HG03064 (cell line): ENCODE measurements at regions not wholly inside any gene's neighbourhood (a gene's known extent, or its start where the extent isn't known, plus 50 kb on each side); places are given as distances from the start of the nearest gene placed in this dataset.

Experiments used
- ATAC-seq: cut with Tn5 transposase; IDR thresholded peaks from one replicate; pipeline ENCODE4 v1.9.1; 2021; ENCODE audit warnings: low read depth; ENCODE audit not compliant: unreplicated experiment

DNA sequence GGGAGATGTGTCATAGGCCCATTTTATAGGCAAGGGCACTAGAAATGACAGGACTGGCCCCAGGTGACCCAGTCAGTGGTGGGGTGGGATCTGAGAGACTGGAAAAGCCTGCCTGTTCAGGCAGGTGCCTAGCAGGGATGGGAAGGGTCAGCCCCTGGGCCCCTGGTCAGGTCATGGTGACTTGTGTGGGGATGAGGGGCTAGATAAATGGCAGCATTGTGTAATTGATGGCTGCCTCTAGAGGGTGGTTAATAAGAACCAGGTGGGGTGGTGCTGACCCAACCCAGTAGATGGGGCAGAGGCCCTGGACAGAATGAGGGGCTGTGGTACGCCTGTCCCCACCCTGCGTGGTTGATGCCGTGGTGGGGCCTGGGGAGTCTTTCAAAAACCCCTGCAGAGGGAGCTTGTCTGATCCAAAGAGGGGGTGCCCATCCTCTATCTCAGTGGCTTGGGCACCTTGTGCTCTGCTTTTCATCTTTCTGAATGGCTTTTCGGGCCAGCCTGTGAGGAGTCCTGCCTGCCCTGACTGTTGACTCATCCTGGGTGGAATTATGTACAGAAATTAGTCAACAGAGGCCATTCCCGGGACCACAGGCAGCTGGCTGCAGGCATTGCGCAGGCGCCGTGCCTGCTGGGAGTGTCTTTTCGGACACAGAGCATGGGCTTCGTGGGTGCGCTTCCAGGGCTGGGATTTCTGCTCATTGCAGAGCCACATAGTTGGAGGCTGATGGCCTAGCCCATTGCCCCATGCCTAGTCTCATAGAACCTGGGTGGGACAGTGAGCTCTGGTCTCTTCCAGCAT, 93.6 kb upstream of the PITX1 start:
- no peak for ATAC-seq

DNA sequence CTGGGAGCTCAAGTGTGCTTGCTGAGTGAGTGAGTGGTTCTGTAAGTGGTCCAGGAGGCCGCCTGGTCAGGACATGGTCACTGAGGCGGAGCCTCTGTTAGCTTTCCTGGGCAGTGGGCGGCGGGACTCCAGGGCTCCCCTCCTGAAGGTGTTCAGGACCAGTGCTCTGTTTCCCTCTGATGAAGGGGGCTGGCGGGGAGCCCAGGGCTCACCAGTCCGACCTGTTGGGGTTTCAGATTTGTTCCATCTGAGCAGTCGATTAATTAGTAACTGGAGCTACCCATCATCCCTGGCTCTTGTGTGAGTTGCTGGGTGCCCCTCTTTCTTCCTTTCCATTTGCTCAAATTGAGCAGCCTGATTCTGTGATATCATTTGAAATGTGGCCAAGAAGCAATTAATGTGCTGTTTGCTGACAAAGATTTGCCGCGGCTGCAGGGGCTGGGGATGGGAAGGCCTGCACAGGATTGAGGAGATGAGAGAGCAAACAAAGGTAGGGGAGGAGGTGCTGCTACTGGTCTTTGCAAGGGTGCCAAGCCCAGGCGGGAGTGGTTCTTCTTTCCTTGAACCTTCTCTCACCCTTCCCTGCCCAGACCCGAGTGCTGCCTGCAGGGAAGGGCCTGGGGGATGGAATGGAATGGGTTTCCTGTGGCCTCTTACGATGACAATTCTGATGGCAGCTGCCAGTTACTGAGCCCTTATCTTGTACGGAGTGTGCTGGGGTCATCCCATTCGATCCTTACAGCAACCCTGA, 92.8 kb upstream of the PITX1 start:
- no peak for ATAC-seq

DNA sequence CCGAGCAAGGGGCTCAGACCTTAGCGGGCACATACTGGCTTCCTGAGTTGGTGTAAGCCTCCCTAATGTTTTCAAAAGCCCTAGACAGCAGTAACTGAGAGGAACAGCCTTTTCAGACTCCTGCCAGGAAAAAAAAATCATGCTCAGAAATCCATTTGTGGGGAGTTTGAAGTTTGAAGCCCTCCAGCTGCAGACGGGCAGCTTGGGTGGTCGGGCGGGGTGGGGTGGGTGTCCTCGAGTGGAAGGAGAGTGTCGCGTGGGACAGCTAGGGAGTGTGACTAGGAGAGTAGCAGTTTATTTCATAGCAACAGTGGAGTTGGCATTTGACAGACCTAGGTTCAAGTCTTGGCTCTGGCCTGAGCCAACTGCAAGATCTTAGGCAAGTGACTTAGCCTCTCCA, 90.7 kb upstream of the PITX1 start:
- ATAC-seq: no peak

DNA sequence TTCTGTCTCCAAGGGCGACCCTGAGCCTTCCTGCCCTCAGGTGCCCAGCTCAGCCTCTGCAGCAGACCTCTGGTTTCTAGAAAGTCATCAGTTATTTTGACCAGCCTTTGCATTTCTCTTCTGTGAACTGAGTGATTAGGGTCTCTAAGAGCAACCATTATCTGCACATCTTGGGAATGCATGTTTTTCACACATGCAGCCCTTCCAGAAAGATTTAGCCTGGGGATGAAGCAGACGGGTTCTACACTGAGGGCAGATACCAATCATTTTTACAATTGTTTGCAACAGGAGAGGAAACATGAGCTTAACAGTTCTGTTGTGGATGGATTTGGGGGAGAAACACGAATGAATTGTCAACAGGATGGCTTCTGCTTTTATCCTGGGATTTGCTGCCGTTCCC, 90.1 kb upstream of the PITX1 start:
- no peak for ATAC-seq

DNA sequence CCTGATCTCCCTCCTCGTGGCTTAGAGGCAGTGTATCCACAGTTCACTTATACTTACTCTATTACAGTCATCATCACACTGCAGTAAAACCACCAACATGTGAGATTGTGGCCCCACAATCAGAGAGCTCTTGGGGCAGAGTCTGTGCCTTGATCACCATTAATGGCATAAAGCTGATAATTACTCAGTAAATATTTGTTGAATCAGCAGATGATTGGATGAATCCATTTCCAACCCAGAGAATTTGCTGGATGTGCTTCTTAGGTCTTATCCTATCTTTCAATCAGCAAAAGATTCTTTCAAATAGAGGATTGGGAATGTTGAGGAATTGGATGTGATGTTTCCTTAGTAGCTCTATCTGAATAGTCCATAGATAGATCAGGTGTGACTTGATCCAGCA, 88.8 kb upstream of the PITX1 start:
- ATAC-seq: no peak

DNA sequence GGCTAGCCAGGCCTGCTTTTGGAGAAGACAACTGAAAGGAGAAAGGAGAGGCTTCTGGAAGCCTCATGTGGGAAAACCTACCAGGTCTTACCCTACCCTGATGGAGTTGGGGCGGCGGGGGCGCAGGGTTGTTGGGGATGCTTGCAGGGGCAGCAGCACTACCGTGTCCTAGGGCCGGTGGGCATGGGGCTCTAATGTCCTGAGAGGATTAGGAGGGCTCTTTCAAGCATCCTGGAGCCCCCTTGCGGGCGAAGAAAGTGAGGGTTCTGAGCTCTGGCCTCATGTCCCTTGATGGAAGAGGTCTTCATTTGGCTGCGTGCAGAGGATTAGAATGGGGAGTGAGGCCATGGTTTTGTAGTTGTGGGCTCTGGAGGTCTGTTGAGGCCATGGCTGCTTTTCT, 86.9 kb upstream of the PITX1 start:
- ATAC-seq: no peak

DNA sequence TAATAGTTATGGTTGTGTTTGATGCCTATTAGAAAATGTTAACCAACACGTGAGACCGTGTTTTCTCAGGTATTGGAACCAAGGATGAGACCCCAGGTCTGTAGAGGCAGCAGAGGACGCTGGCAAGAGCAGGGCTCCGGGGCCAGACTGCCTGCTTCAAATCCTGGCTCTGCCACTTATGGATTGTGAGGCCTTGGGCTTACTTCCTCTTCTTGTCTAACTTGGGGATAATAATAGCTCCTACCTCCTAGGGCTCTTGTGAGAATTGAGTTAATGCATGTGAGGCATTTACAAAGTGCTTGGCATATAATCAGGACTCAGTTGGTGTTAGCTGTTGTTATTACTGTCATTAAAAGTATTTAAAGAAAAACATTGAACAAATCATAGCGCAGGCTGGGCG, 85.5 kb upstream of the PITX1 start:
- ATAC-seq: no peak

DNA sequence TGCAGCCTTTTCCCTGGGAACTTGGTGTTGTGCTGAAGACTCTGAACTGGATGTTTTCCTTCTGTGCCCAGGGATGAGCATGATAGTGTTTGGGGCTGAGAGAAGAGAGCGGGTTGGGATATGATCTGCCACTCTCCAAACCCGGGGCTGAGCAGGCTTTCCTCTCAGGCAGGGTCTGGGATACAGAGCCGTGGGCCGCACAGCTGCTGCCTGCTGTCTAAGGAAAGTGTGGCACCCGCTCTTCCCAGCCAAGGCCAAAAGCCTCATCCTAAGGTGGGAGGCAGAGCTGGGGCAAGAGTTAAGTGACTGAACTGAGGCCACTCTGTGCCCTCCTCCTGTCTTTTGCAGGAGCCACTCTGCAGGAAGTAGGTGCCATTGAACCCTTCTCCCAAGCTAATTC, 83.6 kb upstream of the PITX1 start:
- no peak for ATAC-seq

DNA sequence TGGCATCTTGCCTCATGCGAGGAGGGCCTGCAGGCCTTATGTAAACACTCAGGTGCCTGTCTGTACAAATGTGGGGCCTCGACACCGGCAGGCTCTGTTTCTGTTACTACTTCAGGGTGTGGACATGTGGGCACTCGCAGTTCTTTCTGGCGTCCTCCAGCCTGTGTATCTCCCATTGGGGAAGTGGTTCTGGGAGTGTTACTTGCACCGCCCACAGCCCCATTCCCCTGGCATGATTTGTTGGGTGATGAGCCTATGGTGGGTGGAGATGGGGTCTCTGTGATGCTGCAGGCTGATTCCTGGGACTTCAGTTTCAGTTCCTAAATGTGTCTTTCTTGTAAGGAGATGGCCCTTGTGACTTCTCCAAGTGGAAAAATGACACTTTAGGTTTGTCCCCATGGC, 82.1 kb upstream of the PITX1 start:
- ATAC-seq: no peak

DNA sequence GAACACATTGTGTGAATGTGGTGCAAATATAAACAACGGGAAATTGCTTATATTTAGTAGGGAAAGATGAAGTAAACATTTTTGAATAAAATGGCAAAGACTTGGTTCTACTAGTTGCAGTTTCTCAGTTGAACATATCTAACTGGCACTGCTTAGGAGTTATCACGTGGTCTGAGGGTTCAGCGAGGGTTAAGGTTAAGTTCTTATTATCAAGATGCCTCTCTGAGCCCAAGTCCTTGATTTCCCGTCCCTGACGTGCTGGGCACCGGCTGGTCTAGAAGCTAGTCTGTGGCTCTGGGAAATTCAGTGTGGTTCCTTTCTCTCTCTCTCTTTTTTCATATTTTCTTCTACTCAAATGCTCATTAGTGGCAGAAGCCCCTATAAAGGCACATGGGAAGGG, 81.6 kb upstream of the PITX1 start:
- no peak for ATAC-seq

DNA sequence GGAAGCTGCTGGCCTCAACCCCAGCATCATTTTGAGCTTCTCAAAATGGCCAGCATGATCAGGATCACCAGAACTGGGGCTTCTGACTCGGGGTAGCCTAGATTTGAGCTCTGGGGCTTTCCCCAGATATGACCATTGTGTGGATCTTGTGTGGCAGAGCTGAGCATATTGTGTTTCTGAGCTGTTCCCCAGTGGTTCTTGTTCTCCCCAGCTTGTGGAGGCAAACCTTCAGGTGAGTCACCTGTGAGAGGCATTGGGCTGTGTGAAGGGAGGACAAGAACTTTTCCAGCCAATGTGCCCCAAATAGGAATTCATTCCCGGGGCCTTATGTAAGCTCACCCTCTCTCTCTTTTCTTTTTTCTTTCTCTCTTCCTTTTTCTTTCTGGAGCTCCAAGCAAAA, 80.7 kb upstream of the PITX1 start:
- no peak for ATAC-seq

DNA sequence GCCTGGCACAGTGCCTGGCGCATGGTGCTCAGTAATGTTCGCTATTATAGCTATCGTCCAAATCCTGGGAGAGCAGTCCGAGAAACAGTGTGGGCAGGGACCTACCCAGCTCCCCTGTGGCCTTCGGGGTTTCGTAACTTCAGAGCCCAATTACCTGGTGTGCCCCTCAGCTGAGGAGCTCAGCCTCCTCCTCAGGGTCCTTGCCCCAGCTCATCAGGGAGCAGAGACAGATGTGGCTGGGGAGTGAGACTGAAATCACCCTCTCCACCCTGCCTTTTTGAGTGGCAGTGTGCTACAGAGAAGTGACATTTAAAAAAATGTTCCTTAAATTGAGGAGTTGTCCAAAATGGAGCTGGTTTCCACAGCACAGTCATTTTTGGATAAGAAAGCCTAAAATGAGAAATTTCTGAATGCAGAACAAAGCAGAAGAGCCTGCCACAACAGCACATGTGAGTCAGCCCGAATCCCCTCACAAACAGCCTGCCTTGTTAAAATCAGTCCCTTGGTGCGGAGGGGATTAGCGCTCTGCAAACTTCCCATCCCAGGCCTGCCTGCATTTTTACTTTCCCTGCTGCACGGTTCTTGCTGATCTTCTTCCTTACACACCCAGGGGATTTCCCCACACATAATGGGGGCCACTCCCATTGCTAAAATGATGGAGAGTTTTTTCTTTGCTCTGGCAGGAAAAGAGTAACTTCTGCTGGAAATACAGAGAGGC, 78.1 kb upstream of the PITX1 start:
- ATAC-seq: no peak

DNA sequence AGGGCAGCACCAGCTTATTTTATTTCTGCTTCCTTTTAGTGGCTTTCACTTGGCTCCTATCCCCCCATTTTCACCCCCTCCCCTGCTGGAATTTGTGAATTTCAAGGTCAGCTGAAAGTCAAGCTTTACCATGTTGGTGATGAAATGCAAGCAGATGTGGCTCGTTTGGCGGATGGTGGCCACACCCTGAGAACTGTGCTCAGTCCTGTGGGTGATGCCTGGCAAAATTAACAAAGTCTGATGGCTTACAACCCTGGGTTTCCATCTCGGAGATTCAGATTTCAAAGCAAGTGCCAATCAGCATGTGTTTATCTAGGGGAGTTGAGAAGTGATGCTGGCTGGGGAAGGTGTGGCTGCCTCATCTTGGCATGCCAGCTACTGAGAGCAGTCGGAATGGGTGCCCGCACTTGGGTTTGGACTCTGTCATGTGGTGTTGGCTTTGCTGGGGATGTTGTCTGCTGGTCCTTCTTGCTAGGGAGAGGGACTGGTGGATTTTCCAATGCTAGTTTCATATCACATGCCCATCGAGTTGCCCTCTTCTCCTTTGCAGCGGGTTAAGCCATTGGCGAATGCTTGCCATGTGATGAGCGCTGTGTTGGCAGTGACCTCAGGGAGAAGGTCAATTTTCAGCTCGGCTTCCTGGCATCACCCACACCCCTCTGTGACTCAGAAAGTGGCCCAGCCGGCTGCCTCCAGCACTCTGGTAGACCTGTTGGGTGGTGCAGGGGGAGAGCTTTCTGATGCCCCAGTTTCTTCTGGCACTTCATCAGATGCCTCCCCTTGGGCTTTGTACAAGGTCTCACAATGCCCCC, 77.0 kb upstream of the PITX1 start:
- ATAC-seq: no peak

DNA sequence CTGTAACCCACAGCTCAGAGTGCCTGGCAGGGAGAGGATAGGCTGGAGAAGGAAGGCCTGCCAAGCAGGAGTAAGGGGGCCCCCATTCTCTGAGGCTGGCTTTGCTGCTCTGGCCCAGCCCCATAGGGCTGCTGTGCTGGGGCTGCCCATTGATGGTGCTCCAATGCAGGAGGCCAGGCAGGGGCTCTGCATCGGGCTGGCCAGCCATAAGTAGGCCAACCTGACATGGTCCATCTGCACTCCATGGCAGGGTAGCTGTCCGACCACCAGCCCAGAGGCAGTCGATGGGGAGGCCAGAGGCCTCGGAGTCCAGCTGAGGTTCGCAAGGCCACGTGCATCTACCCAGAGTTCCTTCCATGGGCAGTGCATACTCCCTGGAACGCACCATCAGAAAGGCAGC, 75.0 kb upstream of the PITX1 start:
- no peak for ATAC-seq

DNA sequence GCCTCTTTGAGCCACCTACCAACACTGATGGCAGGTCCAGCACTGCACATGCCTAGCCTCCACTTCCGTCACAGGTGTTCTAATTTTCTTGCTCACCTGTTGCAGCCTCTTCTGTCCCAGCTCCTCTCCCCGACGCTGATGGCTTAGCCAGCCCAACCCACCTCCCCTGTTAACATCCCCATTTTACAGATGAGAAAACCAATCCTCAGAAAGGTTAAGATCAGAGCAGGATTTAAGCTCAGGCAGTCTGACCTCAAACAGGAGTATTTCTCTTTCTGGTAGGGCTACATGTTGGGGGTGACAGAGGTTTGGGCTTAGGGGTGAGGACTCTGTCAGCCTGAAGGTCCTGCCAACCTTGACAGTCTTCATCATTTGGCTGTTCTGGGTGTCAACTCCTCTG, 74.5 kb upstream of the PITX1 start:
- no peak for ATAC-seq

DNA sequence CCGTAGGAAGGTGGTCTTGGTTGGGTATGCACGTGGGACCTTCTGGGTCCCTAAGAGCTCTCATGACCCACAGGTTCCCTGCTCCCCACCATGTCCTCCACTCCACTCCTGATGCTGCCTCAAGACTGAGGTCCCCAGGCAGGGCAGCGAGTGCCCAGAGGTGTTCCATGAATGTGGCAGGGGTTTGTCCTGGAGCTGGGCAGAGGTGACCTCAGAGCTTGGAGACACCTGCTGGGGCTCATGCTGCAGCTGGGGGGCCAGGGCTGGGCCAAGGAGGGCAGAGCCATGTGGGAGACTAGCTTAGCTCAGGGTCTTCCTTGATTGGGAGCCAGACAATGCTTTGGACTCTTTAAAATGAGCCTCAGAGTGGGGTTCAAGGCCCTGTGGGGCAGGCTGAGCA, 74.0 kb upstream of the PITX1 start:
- ATAC-seq: no peak

DNA sequence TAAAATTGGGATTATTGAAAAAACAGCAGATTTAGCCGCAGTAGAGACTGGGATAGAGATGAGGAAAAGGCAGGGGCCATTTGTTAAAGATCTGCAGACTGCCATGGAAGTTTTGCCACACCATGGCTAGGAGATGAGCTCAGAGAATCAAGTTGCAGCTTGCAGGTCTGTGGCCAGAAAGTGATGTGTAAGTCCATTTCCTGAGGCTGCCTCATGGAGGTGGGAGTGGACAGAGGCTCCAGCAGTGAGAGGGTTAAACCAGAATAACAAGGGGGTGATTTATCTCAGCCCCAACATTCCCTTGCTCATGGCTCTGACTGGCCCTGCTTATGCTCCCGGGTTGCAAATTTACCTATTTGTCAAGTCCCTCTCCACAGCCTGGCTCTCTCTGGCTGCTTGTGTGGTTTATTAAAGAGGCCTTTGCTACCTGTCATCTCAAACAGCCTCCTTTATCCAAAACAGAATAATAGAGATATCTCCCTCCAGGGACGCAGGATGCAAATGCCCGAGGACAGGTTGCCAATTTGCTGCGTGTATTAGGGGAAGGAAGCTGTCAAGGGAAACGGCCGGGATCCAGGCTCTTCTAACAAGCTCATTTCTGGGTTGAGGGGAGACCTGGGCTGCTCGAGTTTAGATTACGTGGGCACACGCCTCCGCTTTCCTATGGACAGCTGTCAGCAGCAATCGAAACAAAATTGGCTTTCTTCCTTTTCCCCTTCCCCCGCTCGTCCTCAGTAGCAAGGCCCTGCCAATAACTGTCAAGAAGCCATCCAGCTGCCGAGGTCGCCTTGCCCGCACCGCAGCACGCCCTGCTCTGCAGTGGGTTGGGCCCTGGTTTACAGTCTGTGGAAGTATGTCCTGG, 72.8 kb upstream of the PITX1 start:
- no peak for ATAC-seq

DNA sequence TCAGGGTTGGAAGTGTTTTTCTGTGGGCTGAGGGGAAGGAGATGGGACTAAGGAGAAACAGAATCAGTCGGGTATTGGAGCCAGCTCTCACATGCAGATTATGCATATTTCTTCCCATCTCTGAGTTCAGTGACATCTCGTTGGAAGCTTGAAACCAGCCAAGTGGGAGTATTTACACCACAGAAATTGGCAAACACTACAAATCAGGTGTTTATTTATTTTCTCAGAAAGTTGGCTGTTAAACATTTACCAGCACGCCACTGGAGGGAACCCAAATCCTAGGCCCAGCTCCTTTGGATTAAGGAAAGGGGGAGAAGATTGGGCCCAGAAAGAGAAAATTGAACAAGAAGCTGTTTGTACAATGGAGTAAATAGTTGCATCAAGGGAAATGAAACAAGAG, 72.1 kb upstream of the PITX1 start:
- no peak for ATAC-seq

DNA sequence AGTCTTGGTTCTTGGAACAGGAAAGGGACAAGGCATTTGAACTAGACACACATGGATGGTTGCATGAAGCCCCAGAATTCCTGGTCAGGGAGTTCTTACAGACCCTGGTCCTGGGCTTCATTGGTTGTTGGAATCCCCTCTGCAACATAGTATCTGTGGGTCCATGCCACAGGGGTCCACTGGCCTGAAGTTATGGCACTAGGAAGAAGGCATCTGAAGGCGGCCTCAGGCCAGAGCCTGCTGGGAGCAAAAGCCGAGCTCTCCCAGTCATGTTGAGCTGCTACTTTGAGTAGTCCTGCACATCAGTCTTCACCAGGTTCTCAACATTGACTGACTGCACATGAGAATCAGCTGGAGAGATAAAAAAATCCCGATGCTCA, 71.1 kb upstream of the PITX1 start:
- ATAC-seq: no peak

DNA sequence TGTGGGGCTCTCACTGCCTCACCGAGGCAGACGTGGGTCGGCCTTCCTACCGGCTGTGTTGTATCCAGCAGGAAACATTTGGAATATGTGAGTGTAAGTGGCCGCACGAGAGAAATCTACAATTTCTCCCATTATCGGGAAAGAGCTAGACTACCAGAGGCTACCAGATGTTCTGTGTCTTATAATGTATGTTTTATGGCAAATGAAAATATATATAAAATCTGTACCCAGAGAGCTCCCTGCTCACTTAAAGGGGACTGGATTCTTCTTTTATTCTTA, 69.5 kb upstream of the PITX1 start:
- no peak for ATAC-seq
